ENCODE measurements at regions not wholly inside any gene's neighbourhood (a gene's known extent, or its start where the extent isn't known, plus 50 kb on each side); places are given as distances from the start of the nearest gene placed in this dataset.
A peak's percentile ranks its signal among the peaks of the same experiment; 100 is the strongest.
"Not testable (repeated sequence)": the region's sequence is repeated elsewhere in the genome, so short reads cannot be mapped to it uniquely, and the experiment has no call there.

- not testable (repeated sequence) for DNase-seq (ENCODE audit: low read depth in 2 of 2)
Measured at GRCh38 chr10:100638969-100639368, 103.2 kb downstream of the HIF1AN start.

GRCh38 chr10:100642295-100642994 is 102.9 kb upstream of the PAX2 start:
- no peak for DNase-seq (ENCODE audit: low read depth in 2 of 2)

GRCh38 chr10:100645091-100645490 is 100.3 kb upstream of the PAX2 start:
- no peak for DNase-seq (ENCODE audit: low read depth in 2 of 2)

- DNase-seq (ENCODE audit: low read depth in 2 of 2): no peak
Measured at GRCh38 chr10:100645613-100646392, 99.6 kb upstream of the PAX2 start.

- no peak for DNase-seq (ENCODE audit: low read depth in 2 of 2)
Measured at GRCh38 chr10:100647928-100648327, 97.5 kb upstream of the PAX2 start.

GRCh38 chr10:100650693-100651092 is 94.7 kb upstream of the PAX2 start:
- DNase-seq (ENCODE audit: low read depth in 2 of 2): no peak

- DNase-seq (ENCODE audit: low read depth in 2 of 2): not testable (repeated sequence)
Measured at GRCh38 chr10:100651099-100651498, 94.3 kb upstream of the PAX2 start.

- DNase-seq (ENCODE audit: low read depth in 2 of 2): no peak
Measured at GRCh38 chr10:100651916-100652315, 93.5 kb upstream of the PAX2 start.

- no peak for DNase-seq (ENCODE audit: low read depth in 2 of 2)
Measured at GRCh38 chr10:100652406-100653135, 92.8 kb upstream of the PAX2 start.

GRCh38 chr10:100653238-100653956 is 92.0 kb upstream of the PAX2 start:
- no peak for DNase-seq (ENCODE audit: low read depth in 2 of 2)

GRCh38 chr10:100653957-100654781 is 91.2 kb upstream of the PAX2 start:
- peak in 1 of 2 donors; percentile 20 for DNase-seq (ENCODE audit: low read depth in 2 of 2)

- DNase-seq (ENCODE audit: low read depth in 2 of 2): no peak
Measured at GRCh38 chr10:100654782-100655325, 90.5 kb upstream of the PAX2 start.

- DNase-seq (ENCODE audit: low read depth in 2 of 2): no peak
Measured at GRCh38 chr10:100655326-100655759, 90.0 kb upstream of the PAX2 start.

- DNase-seq (ENCODE audit: low read depth in 2 of 2): no peak
Measured at GRCh38 chr10:100655760-100656421, 89.5 kb upstream of the PAX2 start.

GRCh38 chr10:100656454-100656853 is 88.9 kb upstream of the PAX2 start:
- DNase-seq (ENCODE audit: low read depth in 2 of 2): no peak

GRCh38 chr10:100658269-100658668 is 87.1 kb upstream of the PAX2 start:
- DNase-seq (ENCODE audit: low read depth in 2 of 2): no peak

- no peak for DNase-seq (ENCODE audit: low read depth in 2 of 2)
Measured at GRCh38 chr10:100659361-100660098, 85.9 kb upstream of the PAX2 start.

GRCh38 chr10:100660365-100660764 is 85.0 kb upstream of the PAX2 start:
- no peak for DNase-seq (ENCODE audit: low read depth in 2 of 2)

GRCh38 chr10:100660945-100661344 is 84.4 kb upstream of the PAX2 start:
- no peak for DNase-seq (ENCODE audit: low read depth in 2 of 2)
